Hepatocyte (in vitro differentiated cells): ENCODE measurements at regions not wholly inside any gene's neighbourhood (a gene's known extent, or its start where the extent isn't known, plus 50 kb on each side); places are given as distances from the start of the nearest gene placed in this dataset.

Source experiments
- DNase-seq: peaks from one replicate; pipeline ENCODE4 v3.0.0-alpha.2; 2016; ENCODE audit warnings: low spot score
- H2AFZ ChIP-seq: fragments of 200-600 bp; sonication (generic); 2 replicates; pipeline ENCODE4 v1.6.0; 2016; ENCODE audit warnings: antibody characterized with exemption, mild to moderate bottlenecking
- H3K27ac ChIP-seq: fragments of 200-600 bp; sonication (generic); 2 replicates; pipeline ENCODE4 v1.5.1; 2016; ENCODE audit warnings: mild to moderate bottlenecking
- H3K27me3 ChIP-seq: fragments of 200-600 bp; sonication (generic); 2 replicates; pipeline ENCODE4 v1.6.1; 2016
- H3K36me3 ChIP-seq: fragments of 200-600 bp; sonication (generic); replicated peaks from 2 replicates; pipeline ENCODE4 v1.5.1; 2016; ENCODE audit warnings: low read depth; ENCODE audit not compliant: insufficient read depth
- H3K4me1 ChIP-seq: fragments of 200-600 bp; sonication (generic); 2 replicates; pipeline ENCODE4 v1.5.1; 2016; ENCODE audit warnings: mild to moderate bottlenecking, moderate library complexity; ENCODE audit not compliant: insufficient read depth
- H3K4me2 ChIP-seq: fragments of 200-600 bp; sonication (generic); 2 replicates; pipeline ENCODE4 v1.6.0; 2016
- H3K4me3 ChIP-seq: fragments of 200-600 bp; sonication (generic); 2 replicates; pipeline ENCODE4 v1.5.1; 2016; ENCODE audit warnings: mild to moderate bottlenecking
- H3K79me2 ChIP-seq: fragments of 200-600 bp; sonication (generic); 2 replicates; pipeline ENCODE4 v1.6.0; 2017; ENCODE audit warnings: mild to moderate bottlenecking
- H3K9me2 ChIP-seq: fragments of 200-600 bp; sonication (generic); replicated peaks from 2 replicates; pipeline ENCODE4 v1.6.0; 2017; ENCODE audit warnings: mild to moderate bottlenecking; ENCODE audit not compliant: insufficient read depth
- H3K9me3 ChIP-seq: fragments of 200-600 bp; sonication (generic); 2 replicates; pipeline ENCODE4 v1.5.1; 2016; ENCODE audit warnings: low read depth, mild to moderate bottlenecking
- H4K20me1 ChIP-seq: fragments of 200-600 bp; sonication (generic); 2 replicates; pipeline ENCODE4 v1.6.0; 2016; ENCODE audit warnings: mild to moderate bottlenecking; ENCODE audit not compliant: insufficient read depth, poor library complexity, severe bottlenecking
- EZH2 ChIP-seq: fragments of 200-600 bp; sonication (generic); IDR thresholded peaks from 2 replicates; pipeline ENCODE4 v1.6.1; 2016; ENCODE audit warnings: antibody characterized with exemption, mild to moderate bottlenecking, borderline replicate concordance
- EZH2phosphoT487 ChIP-seq: fragments of 200-600 bp; sonication (generic); IDR thresholded peaks from one replicate; pipeline ENCODE4 v1.6.1; 2018; ENCODE audit warnings: antibody characterized with exemption, mild to moderate bottlenecking, low read depth, moderate library complexity; ENCODE audit not compliant: unreplicated experiment, severe bottlenecking
- WGBS: methylation state at CpG from one replicate; pipeline ENCODE4 v1.1.6; 2016; ENCODE audit warnings: low lambda C conversion rate; ENCODE audit errors: missing lambda C conversion rate; 5-methylcytosine and 5-hydroxymethylcytosine counted together
- TF ChIP-seq, protein P1 (sequence below): fragments of 200-600 bp; sonication (generic); IDR thresholded peaks from 2 replicates; pipeline ENCODE4 v1.5.1; 2016; ENCODE audit warnings: antibody characterized with exemption, mild to moderate bottlenecking; ENCODE audit not compliant: poor library complexity

DNA sequence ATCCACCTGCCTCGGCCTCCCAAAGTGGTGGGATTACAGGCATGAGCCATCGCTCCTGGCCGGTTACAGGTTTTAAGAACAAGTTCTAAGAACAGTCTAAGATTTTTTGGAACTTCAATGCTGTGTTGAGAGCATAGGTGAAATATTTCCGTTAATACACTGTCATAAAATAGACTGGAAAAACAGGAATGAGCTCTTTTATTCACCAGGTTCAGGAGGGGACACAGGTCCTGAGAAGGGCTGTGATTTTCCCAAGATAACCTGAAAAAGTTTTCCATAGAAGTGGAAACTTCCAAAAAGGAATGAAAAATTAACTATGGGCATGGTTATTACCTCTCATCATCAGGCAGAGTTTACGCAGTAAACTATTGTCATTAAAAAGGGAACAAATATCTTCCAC, 97.6 kb upstream of the TMEM178A start:
- Histone ChIP-seq H3K4me2 (peak overlapping the region; percentile 29), H3K4me3 (no peak overlapping the region), H3K79me2 (no peaks in the 10 kb centered on the region), H3K9me3 (peaks cover 5% of the 10 kb centered on the region), H3K27ac (peak overlapping the region; percentile 73), H2AFZ (no peak overlapping the region), H3K4me1 (peaks cover 20% of the 10 kb centered on the region), H4K20me1 (no peaks in the 10 kb centered on the region), H3K9me2 (no peaks in the 10 kb centered on the region), H3K27me3 (no peaks in the 10 kb centered on the region), H3K36me3 (no peaks in the 10 kb centered on the region)
- TF ChIP-seq EZH2 (no peak), EZH2phosphoT487 (no peak)
- TF ChIP-seq, protein P1, sequence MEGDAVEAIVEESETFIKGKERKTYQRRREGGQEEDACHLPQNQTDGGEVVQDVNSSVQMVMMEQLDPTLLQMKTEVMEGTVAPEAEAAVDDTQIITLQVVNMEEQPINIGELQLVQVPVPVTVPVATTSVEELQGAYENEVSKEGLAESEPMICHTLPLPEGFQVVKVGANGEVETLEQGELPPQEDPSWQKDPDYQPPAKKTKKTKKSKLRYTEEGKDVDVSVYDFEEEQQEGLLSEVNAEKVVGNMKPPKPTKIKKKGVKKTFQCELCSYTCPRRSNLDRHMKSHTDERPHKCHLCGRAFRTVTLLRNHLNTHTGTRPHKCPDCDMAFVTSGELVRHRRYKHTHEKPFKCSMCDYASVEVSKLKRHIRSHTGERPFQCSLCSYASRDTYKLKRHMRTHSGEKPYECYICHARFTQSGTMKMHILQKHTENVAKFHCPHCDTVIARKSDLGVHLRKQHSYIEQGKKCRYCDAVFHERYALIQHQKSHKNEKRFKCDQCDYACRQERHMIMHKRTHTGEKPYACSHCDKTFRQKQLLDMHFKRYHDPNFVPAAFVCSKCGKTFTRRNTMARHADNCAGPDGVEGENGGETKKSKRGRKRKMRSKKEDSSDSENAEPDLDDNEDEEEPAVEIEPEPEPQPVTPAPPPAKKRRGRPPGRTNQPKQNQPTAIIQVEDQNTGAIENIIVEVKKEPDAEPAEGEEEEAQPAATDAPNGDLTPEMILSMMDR, result no peak
- DNase-seq, result no peak
- 74% methylated on average over 5 of the region's 5 CpGs for WGBS

DNA sequence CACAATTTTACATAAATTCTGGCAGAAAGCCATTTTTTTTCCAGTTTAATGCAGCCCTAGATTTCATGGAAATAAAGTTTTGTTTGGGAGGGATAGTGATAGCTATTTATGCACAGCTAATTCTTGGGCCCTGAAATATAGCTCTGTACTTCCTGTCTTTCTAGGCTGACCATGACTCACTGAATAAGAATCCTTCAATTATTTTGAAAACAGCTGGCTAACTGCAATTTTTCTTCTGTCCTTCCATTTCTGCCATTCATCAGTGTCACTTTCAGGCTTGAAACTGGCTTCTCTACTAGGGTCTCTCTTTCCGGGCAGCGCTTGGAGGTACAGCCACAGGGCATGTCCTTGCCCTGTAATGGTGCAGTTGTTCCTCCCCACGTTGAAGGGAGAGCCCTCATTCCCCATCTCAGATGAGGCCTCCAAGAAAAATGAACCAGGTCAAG, 97.1 kb upstream of the TMEM178A start:
- Histone ChIP-seq H3K9me3 (peaks cover 5% of the 10 kb centered on the region), H3K9me2 (no peaks in the 10 kb centered on the region), H3K27me3 (no peaks in the 10 kb centered on the region), H3K27ac (peak overlapping the region; percentile 73), H3K36me3 (no peaks in the 10 kb centered on the region), H3K4me1 (peaks cover 20% of the 10 kb centered on the region), H3K4me2 (peak overlapping the region; percentile 36), H2AFZ (no peak overlapping the region), H3K79me2 (no peaks in the 10 kb centered on the region), H3K4me3 (no peak overlapping the region), H4K20me1 (no peaks in the 10 kb centered on the region)
- TF ChIP-seq EZH2, result no peak
- peak; percentile 42 for DNase-seq
- 48% methylated on average over 3 of the region's 3 CpGs for WGBS

DNA sequence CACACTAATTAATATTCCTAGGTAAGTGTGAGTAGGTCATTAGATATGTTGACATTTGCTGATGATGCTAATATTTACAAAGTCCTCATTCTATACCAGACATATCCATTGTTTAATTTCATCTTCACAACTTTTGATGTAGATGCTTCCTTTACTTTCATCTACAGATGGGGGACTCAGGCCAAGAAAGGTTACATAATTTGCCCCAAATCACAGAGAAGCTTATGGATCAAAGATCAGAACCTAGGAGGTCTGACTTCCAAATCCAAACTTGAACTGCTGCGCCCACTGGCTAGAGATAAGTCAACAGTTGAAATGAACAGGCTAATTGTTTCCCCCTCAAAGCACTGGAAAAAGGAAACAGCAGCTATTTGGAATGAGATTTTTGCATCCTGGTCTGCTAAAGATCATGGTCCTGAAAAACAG, 95.6 kb upstream of the TMEM178A start:
- WGBS, result 82% methylated on average over 1 of the region's 1 CpG
- H3K79me2 ChIP-seq, result no peaks in the 10 kb centered on the region
- H4K20me1 ChIP-seq, result no peaks in the 10 kb centered on the region
- H3K9me2 ChIP-seq, result no peaks in the 10 kb centered on the region
- no peak overlapping the region for H3K4me2 ChIP-seq
- DNase-seq, result no peak
- H3K9me3 ChIP-seq, result no peaks in the 10 kb centered on the region
- no peaks in the 10 kb centered on the region for H3K27me3 ChIP-seq
- TF ChIP-seq EZH2phosphoT487 (no peak), EZH2 (no peak)
- TF ChIP-seq, protein P1, result no peak
- H3K4me1 ChIP-seq, result peaks cover 20% of the 10 kb centered on the region
- H3K4me3 ChIP-seq, result no peak overlapping the region
- no peaks in the 10 kb centered on the region for H3K36me3 ChIP-seq
- no peak overlapping the region for H2AFZ ChIP-seq
- peak overlapping the region; percentile 65 for H3K27ac ChIP-seq

DNA sequence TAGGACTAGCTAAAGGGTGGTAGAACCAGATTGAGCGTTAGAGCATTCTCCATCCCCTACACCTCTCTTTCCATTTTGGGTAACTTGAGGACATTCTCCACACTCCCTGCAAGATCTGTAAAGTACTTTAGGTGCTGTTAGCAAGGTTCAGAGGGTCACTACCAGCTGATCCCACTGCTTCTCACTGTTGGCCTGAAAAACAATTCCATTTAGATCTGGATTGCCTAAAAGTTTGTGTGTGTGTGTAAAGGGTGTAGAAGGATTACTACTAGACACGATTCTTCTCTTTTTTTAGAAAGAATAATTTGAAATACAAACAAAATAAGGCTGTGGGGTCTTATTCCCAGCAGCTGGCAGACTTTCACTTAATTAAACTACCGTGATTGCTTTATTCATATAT, 95.1 kb upstream of the TMEM178A start:
- Histone ChIP-seq H3K9me3 (no peaks in the 10 kb centered on the region), H3K27ac (peak overlapping the region; percentile 65), H3K36me3 (no peaks in the 10 kb centered on the region), H3K79me2 (no peaks in the 10 kb centered on the region), H3K27me3 (no peaks in the 10 kb centered on the region), H2AFZ (no peak overlapping the region), H3K4me3 (no peak overlapping the region), H3K4me1 (peaks cover 20% of the 10 kb centered on the region), H3K4me2 (peak overlapping the region; percentile 47), H4K20me1 (no peaks in the 10 kb centered on the region), H3K9me2 (no peaks in the 10 kb centered on the region)
- DNase-seq, result no peak
- 77% methylated on average over 3 of the region's 3 CpGs for WGBS
- no peak for TF ChIP-seq EZH2phosphoT487
- no peak for TF ChIP-seq EZH2
- TF ChIP-seq, protein P1, result no peak
